ENCODE measurements at regions not wholly inside any gene's neighbourhood (a gene's known extent, or its start where the extent isn't known, plus 50 kb on each side); places are given as distances from the start of the nearest gene placed in this dataset.

- TF ChIP-seq CTCF (IDR thresholded peaks at IDR 0.05 in 2 of 3, conservative IDR thresholded peaks at IDR 0.05 in 1 of 3; ENCODE audit: borderline replicate concordance in 1 of 3, insufficient read depth in 1 of 3, low read depth in 2 of 3, low read length in 2 of 3) (no peak), MAX (IDR thresholded peaks at IDR 0.05) (no peak), ZBTB33 (IDR thresholded peaks at IDR 0.05; ENCODE audit: extremely low read depth, insufficient replicate concordance, low read length) (no peak), EZH2phosphoT487 (IDR thresholded peaks at IDR 0.05; ENCODE audit: borderline replicate concordance) (no peak), REST (IDR thresholded peaks at IDR 0.05; ENCODE audit: low read depth) (no peak), POLR2AphosphoS5 (IDR thresholded peaks at IDR 0.05; ENCODE audit: low read depth, low read length) (no peak), CEBPB (IDR thresholded peaks at IDR 0.05; ENCODE audit: low read depth) (no peak), POLR2A (IDR thresholded peaks at IDR 0.05; ENCODE audit: borderline replicate concordance, extremely low read depth, insufficient read depth, insufficient read length) (no peak), ATF3 (IDR thresholded peaks at IDR 0.05) (no peak)
These were observed 131.2 kb downstream of the CBLN2 start for GRCh38 chr18:72412927-72413326.

All from HCT116 (cell line).